ENCODE measurements at regions not wholly inside any gene's neighbourhood (a gene's known extent, or its start where the extent isn't known, plus 50 kb on each side); places are given as distances from the start of the nearest gene placed in this dataset.
"Not testable (repeated sequence)": the region's sequence is repeated elsewhere in the genome, so short reads cannot be mapped to it uniquely, and the experiment has no call there.

DNA sequence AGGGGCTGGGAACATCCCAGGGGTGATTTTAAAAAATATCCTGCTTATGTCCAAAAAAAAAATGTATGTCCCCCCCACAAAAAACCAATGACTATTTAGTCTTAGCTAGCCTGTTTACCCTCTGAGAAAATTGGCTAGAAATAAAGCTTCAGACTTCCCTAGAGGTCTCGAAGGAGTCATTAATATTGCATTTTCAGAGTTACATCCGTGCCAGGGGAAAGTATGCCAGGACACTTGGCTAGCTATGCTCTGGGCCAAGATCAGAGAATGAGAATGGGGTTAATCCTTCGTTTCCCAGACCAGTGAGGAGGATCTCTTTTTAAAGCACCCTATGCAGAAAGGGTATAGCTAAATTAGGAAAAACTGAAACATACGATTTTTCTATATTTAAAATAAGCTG lies 183.6 kb downstream of the MC4R start:
- Mint-ChIP-seq H3K27ac (ENCODE audit: unreplicated experiment) (no peak overlapping the region), H3K4me1 (ENCODE audit: low read depth, unreplicated experiment) (no peaks in the 10 kb centered on the region), H3K9me3 (ENCODE audit: unreplicated experiment) (no peaks in the 10 kb centered on the region), H3K36me3 (ENCODE audit: insufficient read depth, unreplicated experiment) (no peaks in the 10 kb centered on the region), H3K27me3 (ENCODE audit: insufficient read depth, unreplicated experiment) (peaks cover 4% of the 10 kb centered on the region), H3K4me3 (ENCODE audit: unreplicated experiment) (no peak overlapping the region)
- TF ChIP-seq, protein P1, sequence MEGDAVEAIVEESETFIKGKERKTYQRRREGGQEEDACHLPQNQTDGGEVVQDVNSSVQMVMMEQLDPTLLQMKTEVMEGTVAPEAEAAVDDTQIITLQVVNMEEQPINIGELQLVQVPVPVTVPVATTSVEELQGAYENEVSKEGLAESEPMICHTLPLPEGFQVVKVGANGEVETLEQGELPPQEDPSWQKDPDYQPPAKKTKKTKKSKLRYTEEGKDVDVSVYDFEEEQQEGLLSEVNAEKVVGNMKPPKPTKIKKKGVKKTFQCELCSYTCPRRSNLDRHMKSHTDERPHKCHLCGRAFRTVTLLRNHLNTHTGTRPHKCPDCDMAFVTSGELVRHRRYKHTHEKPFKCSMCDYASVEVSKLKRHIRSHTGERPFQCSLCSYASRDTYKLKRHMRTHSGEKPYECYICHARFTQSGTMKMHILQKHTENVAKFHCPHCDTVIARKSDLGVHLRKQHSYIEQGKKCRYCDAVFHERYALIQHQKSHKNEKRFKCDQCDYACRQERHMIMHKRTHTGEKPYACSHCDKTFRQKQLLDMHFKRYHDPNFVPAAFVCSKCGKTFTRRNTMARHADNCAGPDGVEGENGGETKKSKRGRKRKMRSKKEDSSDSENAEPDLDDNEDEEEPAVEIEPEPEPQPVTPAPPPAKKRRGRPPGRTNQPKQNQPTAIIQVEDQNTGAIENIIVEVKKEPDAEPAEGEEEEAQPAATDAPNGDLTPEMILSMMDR (IDR thresholded peaks at IDR 0.05; ENCODE audit: insufficient read depth in 1 of 2, low read depth in 1 of 2, low read length in 1 of 2, severe bottlenecking in 1 of 2, unreplicated experiment in 1 of 2), result no peak
- CTCF ChIA-PET, result no interaction called here
- Histone ChIP-seq H3K36me3 (ENCODE audit: control insufficient read depth, insufficient read depth, low read length) (no peaks in the 10 kb centered on the region), H3K9me3 (no peaks in the 10 kb centered on the region), H3K4me1 (no peaks in the 10 kb centered on the region), H3K4me3 (ENCODE audit: low read depth, low read length) (no peak overlapping the region), H3K27me3 (replicated peaks; ENCODE audit: control insufficient read depth, insufficient read depth, low read length) (no peaks in the 10 kb centered on the region)
- no TSS peak for BruUV-seq (replicated peaks)
- intact Hi-C loops (cut with micrococcal nuclease; ENCODE audit: unreplicated experiment), result no loop called here
- POLR2A ChIA-PET, result no interaction called here
- no peak for DNase-seq

DNA sequence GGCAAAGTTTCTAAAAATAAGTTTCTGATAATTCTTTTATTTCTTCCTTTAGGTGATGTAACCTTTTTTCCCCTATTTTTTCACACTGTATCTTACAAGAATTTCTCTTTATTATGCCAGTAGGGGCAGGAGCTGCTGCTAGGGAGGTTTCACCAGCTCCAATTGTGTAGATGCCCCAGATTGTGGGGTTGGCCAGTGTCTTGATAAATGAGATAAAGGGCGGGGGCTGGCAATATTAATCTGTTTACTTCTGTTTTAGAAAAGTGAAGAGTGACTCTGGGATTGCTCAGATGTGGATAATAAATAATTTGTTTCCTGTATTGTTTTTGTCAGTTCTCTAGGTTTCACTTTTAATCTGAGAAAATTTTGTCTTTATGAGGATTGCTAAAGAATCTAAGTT lies 190.4 kb downstream of the MC4R start:
- TF ChIP-seq, protein P1 (IDR thresholded peaks at IDR 0.05; ENCODE audit: insufficient read depth in 1 of 2, low read depth in 1 of 2, low read length in 1 of 2, severe bottlenecking in 1 of 2, unreplicated experiment in 1 of 2), result no peak
- no peak overlapping the region for H3K4me3 Mint-ChIP-seq (ENCODE audit: unreplicated experiment)
- H3K4me3 ChIP-seq (ENCODE audit: low read depth, low read length), result no peak overlapping the region
- no peaks in the 10 kb centered on the region for H3K4me1 Mint-ChIP-seq (ENCODE audit: low read depth, unreplicated experiment)
- CTCF ChIA-PET, result no interaction called here
- no peaks in the 10 kb centered on the region for H3K9me3 Mint-ChIP-seq (ENCODE audit: unreplicated experiment)
- no peaks in the 10 kb centered on the region for H3K27me3 Mint-ChIP-seq (ENCODE audit: insufficient read depth, unreplicated experiment)
- BruUV-seq (replicated peaks), result no TSS peak
- H3K36me3 ChIP-seq (ENCODE audit: control insufficient read depth, insufficient read depth, low read length), result no peaks in the 10 kb centered on the region
- no peaks in the 10 kb centered on the region for H3K9me3 ChIP-seq
- POLR2A ChIA-PET, result no interaction called here
- intact Hi-C loops (cut with micrococcal nuclease; ENCODE audit: unreplicated experiment), result no loop called here
- no peaks in the 10 kb centered on the region for H3K36me3 Mint-ChIP-seq (ENCODE audit: insufficient read depth, unreplicated experiment)
- no peaks in the 10 kb centered on the region for H3K27me3 ChIP-seq (replicated peaks; ENCODE audit: control insufficient read depth, insufficient read depth, low read length)
- H3K4me1 ChIP-seq, result no peaks in the 10 kb centered on the region
- no peak overlapping the region for H3K27ac Mint-ChIP-seq (ENCODE audit: unreplicated experiment)
- DNase-seq, result no peak

DNA sequence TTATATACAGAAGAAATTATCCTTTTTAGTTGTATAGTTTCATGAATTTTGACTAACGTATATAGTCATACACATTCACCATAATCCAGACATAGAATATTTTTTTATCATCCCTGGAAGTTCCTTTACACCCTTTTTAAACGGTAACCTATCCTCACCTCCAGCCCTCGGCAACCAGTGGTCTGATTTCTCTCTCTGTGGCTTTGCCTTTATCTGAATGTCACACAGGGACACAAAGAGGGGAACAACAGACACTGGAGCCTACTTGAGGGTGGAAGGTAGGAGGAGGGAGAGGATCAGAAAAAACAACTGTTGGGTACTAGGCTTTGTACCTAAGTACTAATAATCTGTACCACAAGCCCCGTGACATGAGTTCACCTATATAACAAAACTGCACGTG lies 191.9 kb downstream of the MC4R start:
- TF ChIP-seq, protein P1 (IDR thresholded peaks at IDR 0.05; ENCODE audit: insufficient read depth in 1 of 2, low read depth in 1 of 2, low read length in 1 of 2, severe bottlenecking in 1 of 2, unreplicated experiment in 1 of 2), result no peak
- Histone ChIP-seq H3K4me1 (no peaks in the 10 kb centered on the region), H3K27me3 (replicated peaks; ENCODE audit: control insufficient read depth, insufficient read depth, low read length) (no peaks in the 10 kb centered on the region), H3K9me3 (no peaks in the 10 kb centered on the region), H3K4me3 (ENCODE audit: low read depth, low read length) (no peak overlapping the region), H3K36me3 (ENCODE audit: control insufficient read depth, insufficient read depth, low read length) (no peaks in the 10 kb centered on the region)
- H3K27ac Mint-ChIP-seq (ENCODE audit: unreplicated experiment), result no peak overlapping the region
- no peaks in the 10 kb centered on the region for H3K36me3 Mint-ChIP-seq (ENCODE audit: insufficient read depth, unreplicated experiment)
- no peaks in the 10 kb centered on the region for H3K4me1 Mint-ChIP-seq (ENCODE audit: low read depth, unreplicated experiment)
- no peak for DNase-seq
- no peaks in the 10 kb centered on the region for H3K27me3 Mint-ChIP-seq (ENCODE audit: insufficient read depth, unreplicated experiment)
- intact Hi-C loops (cut with micrococcal nuclease; ENCODE audit: unreplicated experiment), result no loop called here
- ChIA-PET POLR2A (no interaction called here), CTCF (no interaction called here)
- BruUV-seq (replicated peaks), result no TSS peak
- no peaks in the 10 kb centered on the region for H3K9me3 Mint-ChIP-seq (ENCODE audit: unreplicated experiment)
- no peak overlapping the region for H3K4me3 Mint-ChIP-seq (ENCODE audit: unreplicated experiment)

DNA sequence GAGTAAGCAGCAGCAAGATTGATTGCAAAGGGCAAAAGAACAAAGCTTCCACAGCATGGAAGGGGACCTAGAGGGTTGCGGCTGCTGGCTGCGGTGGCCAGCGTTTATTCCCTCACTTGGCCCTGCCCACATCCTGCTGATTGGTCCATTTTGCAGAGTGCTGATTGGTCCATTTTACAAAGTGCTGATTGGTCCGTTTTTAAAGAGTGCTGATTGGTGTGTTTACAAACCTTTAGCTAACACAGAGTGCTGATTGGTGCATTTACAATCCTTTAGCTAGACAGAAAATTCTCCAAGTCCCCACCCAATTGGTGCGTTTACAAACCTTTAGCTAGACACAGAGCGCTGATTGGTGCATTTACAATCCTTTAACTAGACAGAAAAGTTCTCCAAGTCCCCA lies 194.4 kb downstream of the MC4R start:
- H3K4me3 Mint-ChIP-seq (ENCODE audit: unreplicated experiment); H3K36me3 Mint-ChIP-seq (ENCODE audit: insufficient read depth, unreplicated experiment); CTCF ChIA-PET; H3K27ac Mint-ChIP-seq (ENCODE audit: unreplicated experiment); H3K9me3 ChIP-seq; intact Hi-C loops (cut with micrococcal nuclease; ENCODE audit: unreplicated experiment); H3K36me3 ChIP-seq (ENCODE audit: control insufficient read depth, insufficient read depth, low read length); POLR2A ChIA-PET; DNase-seq; BruUV-seq (replicated peaks); H3K4me1 Mint-ChIP-seq (ENCODE audit: low read depth, unreplicated experiment); H3K9me3 Mint-ChIP-seq (ENCODE audit: unreplicated experiment); H3K27me3 Mint-ChIP-seq (ENCODE audit: insufficient read depth, unreplicated experiment); H3K4me1 ChIP-seq; H3K4me3 ChIP-seq (ENCODE audit: low read depth, low read length); H3K27me3 ChIP-seq (replicated peaks; ENCODE audit: control insufficient read depth, insufficient read depth, low read length): not testable (repeated sequence)

All from Caco-2 (cell line).